ENCODE measurements at regions not wholly inside any gene's neighbourhood (a gene's known extent, or its start where the extent isn't known, plus 50 kb on each side); places are given as distances from the start of the nearest gene placed in this dataset.

- no peak overlapping the region for H2AFZ ChIP-seq (ENCODE audit: low read length)
- H3K9me3 ChIP-seq (ENCODE audit: low read length): no peaks in the 10 kb centered on the region
- intact Hi-C loops (cut with micrococcal nuclease; ENCODE audit: unreplicated experiment) (no loop called here), in situ Hi-C loops (cut with HindIII; ENCODE audit: extremely low pct_ligation_motif_present, low pct_unique_long_range_greater_than_20kb) (no loop called here)
- no peak overlapping the region for H3K4me2 ChIP-seq (ENCODE audit: low read depth, low read length)
- POLR2A ChIA-PET: no interaction called here
- H3K9ac ChIP-seq (ENCODE audit: insufficient read depth, low read depth, low read length): no peak overlapping the region
- no peaks in the 10 kb centered on the region for H3K4me1 ChIP-seq (ENCODE audit: insufficient read depth, low read length)
- no peak for ATAC-seq
- 14% methylated on average over 13 of the region's 13 CpGs for WGBS (ENCODE audit: low lambda C conversion rate)
- no peaks in the 10 kb centered on the region for H3K79me2 ChIP-seq (ENCODE audit: insufficient read depth, low read length)
- H4K20me1 ChIP-seq (ENCODE audit: insufficient read depth, low read length): no peaks in the 10 kb centered on the region
- no peak for TF ChIP-seq ZNF451 (CRISPR knock-in tag; IDR thresholded peaks at IDR 0.05)
- no peak for DNase-seq (ENCODE audit: low spot score)
- H3K27me3 ChIP-seq (ENCODE audit: control insufficient read depth in 1 of 2, insufficient read depth in 2 of 2, low read length in 2 of 2): peaks cover 0 to 29% of the 10 kb centered on the region in 2 experiments; a peak in 3 of 5 replicates
- no peak for FAIRE-seq
- H3K36me3 ChIP-seq (replicated peaks in 1 of 2; ENCODE audit: control insufficient read depth in 1 of 2, insufficient read depth in 2 of 2, low read length in 2 of 2): no peaks in the 10 kb centered on the region
- no peak overlapping the region for H3K4me3 ChIP-seq (replicated peaks in 1 of 3; ENCODE audit: insufficient read depth in 1 of 3, low read depth in 2 of 3, low read length in 3 of 3)
- H3K27ac ChIP-seq (ENCODE audit: extremely low read length, insufficient read depth, low read length): no peak overlapping the region
- BruUV-seq (replicated peaks): no TSS peak
- CTCF ChIA-PET (ENCODE audit: low intra/inter-chr PET ratio, low total read pairs): no interaction called here
These were observed 78.4 kb upstream of the TP53I11 start for GRCh38 chr11:45028911-45029682.

- TF ChIP-seq ZNF703 (CRISPR knock-in tag; IDR thresholded peaks at IDR 0.05; ENCODE audit: borderline replicate concordance) (no peak), ZNF629 (CRISPR knock-in tag; conservative IDR thresholded peaks at IDR 0.05) (peak; percentile 59), BRCA1 (CRISPR knock-in tag; IDR thresholded peaks at IDR 0.05) (no peak)
- Histone ChIP-seq H2AFZ (ENCODE audit: low read length) (no peak overlapping the region), H3K27ac (ENCODE audit: extremely low read length, insufficient read depth, low read length) (no peak overlapping the region), H3K4me1 (ENCODE audit: insufficient read depth, low read length) (no peaks in the 10 kb centered on the region), H3K9me3 (ENCODE audit: low read length) (no peaks in the 10 kb centered on the region), H3K36me3 (replicated peaks in 1 of 2; ENCODE audit: control insufficient read depth in 1 of 2, insufficient read depth in 2 of 2, low read length in 2 of 2) (no peaks in the 10 kb centered on the region), H3K4me2 (ENCODE audit: low read depth, low read length) (no peak overlapping the region), H3K4me3 (replicated peaks in 1 of 3; ENCODE audit: insufficient read depth in 1 of 3, low read depth in 2 of 3, low read length in 3 of 3) (no peak overlapping the region), H3K27me3 (ENCODE audit: control insufficient read depth in 1 of 2, insufficient read depth in 2 of 2, low read length in 2 of 2) (peaks cover 0 to 29% of the 10 kb centered on the region in 2 experiments; a peak in 3 of 5 replicates), H3K79me2 (ENCODE audit: insufficient read depth, low read length) (no peaks in the 10 kb centered on the region), H4K20me1 (ENCODE audit: insufficient read depth, low read length) (no peaks in the 10 kb centered on the region), H3K9ac (ENCODE audit: insufficient read depth, low read depth, low read length) (no peak overlapping the region)
- no peak for FAIRE-seq
- ATAC-seq: no peak
- intact Hi-C loops (cut with micrococcal nuclease; ENCODE audit: unreplicated experiment): no loop called here
- ChIA-PET CTCF (ENCODE audit: low intra/inter-chr PET ratio, low total read pairs) (no interaction called here), POLR2A (no interaction called here)
- DNase-seq (ENCODE audit: low spot score): no peak
- in situ Hi-C loops (cut with HindIII; ENCODE audit: extremely low pct_ligation_motif_present, low pct_unique_long_range_greater_than_20kb): no loop called here
- BruUV-seq (replicated peaks): no TSS peak
- 15% methylated on average over 6 of the region's 6 CpGs for WGBS (ENCODE audit: low lambda C conversion rate)
These were observed 80.1 kb upstream of the TP53I11 start for GRCh38 chr11:45030778-45031177.
